Gastroesophageal sphincter (tissue), 4 donors: ENCODE measurements at regions not wholly inside any gene's neighbourhood (a gene's known extent, or its start where the extent isn't known, plus 50 kb on each side); places are given as distances from the start of the nearest gene placed in this dataset.

Experiments
- ATAC-seq: fragments of 150-250 bp; one replicate; pipeline ENCODE4 v1.9.1; 2016; ENCODE audit warnings: mild to moderate bottlenecking, moderate library complexity
- H3K27ac ChIP-seq, 4 donors: fragments of 200-600 bp; sonication (generic) in 3 of 4; 1 replicate in 3 of 4; 2 replicates in 1 of 4; pipeline ENCODE4 v1.5.1; 2016 to 2019
- H3K27me3 ChIP-seq: fragments of 200-600 bp; sonication (generic); one replicate; pipeline ENCODE4 v1.5.1; 2019
- H3K36me3 ChIP-seq, 2 donors: fragments of 200-600 bp; sonication (generic); one replicate each; pipeline ENCODE4 v1.5.1; 2019; ENCODE audit warnings: control low read depth in 1 of 2
- H3K4me1 ChIP-seq, 3 donors: fragments of 200-600 bp; sonication (generic); 1 replicate in 2 of 3; 2 replicates in 1 of 3; pipeline ENCODE4 v1.5.1; 2016 to 2019; ENCODE audit warnings: control low read depth in 2 of 3
- H3K4me3 ChIP-seq, 2 donors: fragments of 200-600 bp; sonication (generic); one replicate each; pipeline ENCODE4 v1.5.1; 2019; ENCODE audit warnings: mild to moderate bottlenecking in 1 of 2, moderate library complexity in 1 of 2
- H3K9me3 ChIP-seq, 3 donors: fragments of 200-600 bp; sonication (generic); one replicate each; pipeline ENCODE4 v1.5.1; 2017 to 2019; ENCODE audit warnings: control low read depth in 2 of 3
- CTCF ChIP-seq, 4 experiments: fragments of 200-600 bp in 2 of 4; fragments of 450-650 bp in 2 of 4; sonication (generic) in 1 of 4; IDR thresholded peaks; one replicate each; pipeline ENCODE4 v1.5.1; 2017 to 2019; ENCODE audit warnings: antibody characterized with exemption in 4 of 4, mild to moderate bottlenecking in 2 of 4, moderate library complexity in 2 of 4
- EP300 ChIP-seq: sonication (generic); formaldehyde crosslinking; IDR thresholded peaks from one replicate; pipeline ENCODE4 v1.6.1; 2017; ENCODE audit warnings: antibody characterized with exemption, mild to moderate bottlenecking
- POLR2A ChIP-seq, 2 donors: fragments of 450-650 bp; IDR thresholded peaks; one replicate each; pipeline ENCODE4 v1.6.1; 2017; ENCODE audit warnings: antibody characterized with exemption in 2 of 2, mild to moderate bottlenecking in 2 of 2, moderate library complexity in 1 of 2
- POLR2AphosphoS5 ChIP-seq: sonication (generic); formaldehyde crosslinking; IDR thresholded peaks from one replicate; pipeline ENCODE4 v1.6.1; 2017; ENCODE audit warnings: antibody characterized with exemption
- whole genome bisulfite sequencing, 2 donors: methylation state at CpG; one replicate each; pipeline ENCODE4 v1.1.5; 2018; ENCODE audit warnings: low coverage in 1 of 2; 5-methylcytosine and 5-hydroxymethylcytosine counted together

- no peaks in the 10 kb centered on the region for H3K36me3 ChIP-seq
- ATAC-seq, result no peak
- H3K27me3 ChIP-seq, result no peaks in the 10 kb centered on the region
- no peak for TF ChIP-seq POLR2A (IDR thresholded peaks at IDR 0.05)
- TF ChIP-seq CTCF (IDR thresholded peaks at IDR 0.05), result no peak
- no peak overlapping the region for H3K4me3 ChIP-seq
- WGBS, 2 donors, result 84 to 94% methylated on average over 7 of the region's 7 CpGs
- H3K9me3 ChIP-seq, result no peaks in the 10 kb centered on the region
- no peak overlapping the region for H3K27ac ChIP-seq
- H3K4me1 ChIP-seq, result no peaks in the 10 kb centered on the region
Measured at GRCh38 chr16:63018581-63019223, 982.5 kb upstream of the CDH8 start.

- H3K9me3 ChIP-seq, result no peaks in the 10 kb centered on the region
- no peaks in the 10 kb centered on the region for H3K36me3 ChIP-seq
- no peak overlapping the region for H3K4me3 ChIP-seq
- TF ChIP-seq POLR2A (IDR thresholded peaks at IDR 0.05) (no peak), EP300 (no peak), CTCF (IDR thresholded peaks at IDR 0.05) (no peak), POLR2AphosphoS5 (no peak)
- no peaks in the 10 kb centered on the region for H3K27me3 ChIP-seq
- H3K27ac ChIP-seq, result no peak overlapping the region
- H3K4me1 ChIP-seq, result no peaks in the 10 kb centered on the region
- no peak for ATAC-seq
Measured at GRCh38 chr16:63008688-63009087, 972.5 kb upstream of the CDH8 start.

DNA sequence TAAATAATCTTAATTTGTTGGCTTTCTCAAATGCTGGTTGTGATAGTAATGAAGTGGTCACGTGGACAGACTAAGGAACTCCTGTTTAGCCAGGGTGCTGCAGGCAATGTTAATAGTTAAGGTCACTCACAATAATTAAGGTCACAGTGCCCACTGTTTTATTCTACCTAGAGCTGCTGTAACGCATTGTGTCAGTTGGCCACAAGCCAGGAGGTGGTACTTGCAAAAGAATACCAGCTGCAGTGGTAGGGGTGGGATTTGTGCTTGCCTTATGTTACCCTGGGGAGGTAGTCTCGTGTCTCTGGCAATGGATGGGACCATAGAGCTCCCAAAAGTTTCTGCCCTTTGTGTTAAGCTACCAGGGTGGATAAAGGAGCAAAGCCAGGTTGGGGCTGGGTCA, 969.1 kb upstream of the CDH8 start:
- H3K4me1 ChIP-seq, result no peaks in the 10 kb centered on the region
- no peak overlapping the region for H3K27ac ChIP-seq
- no peaks in the 10 kb centered on the region for H3K9me3 ChIP-seq
- H3K36me3 ChIP-seq, result no peaks in the 10 kb centered on the region
- ATAC-seq, result no peak
- H3K4me3 ChIP-seq, result no peak overlapping the region
- no peak for TF ChIP-seq CTCF (IDR thresholded peaks at IDR 0.05)
- no peak for TF ChIP-seq POLR2AphosphoS5
- TF ChIP-seq POLR2A (IDR thresholded peaks at IDR 0.05), result no peak
- TF ChIP-seq EP300, result no peak
- WGBS, 2 donors, result 62 to 70% methylated on average over 2 of the region's 3 CpGs
- no peaks in the 10 kb centered on the region for H3K27me3 ChIP-seq

GRCh38 chr16:62989480-62989879, 953.2 kb upstream of the CDH8 start:
- Histone ChIP-seq H3K4me3 (no peak overlapping the region), H3K27me3 (no peaks in the 10 kb centered on the region), H3K4me1 (no peaks in the 10 kb centered on the region), H3K36me3 (no peaks in the 10 kb centered on the region), H3K27ac (no peak overlapping the region), H3K9me3 (no peaks in the 10 kb centered on the region)
- TF ChIP-seq POLR2AphosphoS5, result no peak
- TF ChIP-seq CTCF (IDR thresholded peaks at IDR 0.05), result no peak
- no peak for TF ChIP-seq EP300
- no peak for TF ChIP-seq POLR2A (IDR thresholded peaks at IDR 0.05)
- 25 to 69% methylated on average over 1 of the region's 1 CpG for WGBS, 2 donors
- ATAC-seq, result no peak

- TF ChIP-seq EP300, result no peak
- TF ChIP-seq POLR2AphosphoS5, result no peak
- TF ChIP-seq POLR2A (IDR thresholded peaks at IDR 0.05), result no peak
- no peak for TF ChIP-seq CTCF (IDR thresholded peaks at IDR 0.05)
- WGBS, 2 donors, result 100% methylated on average over 1 of the region's 1 CpG
- Histone ChIP-seq H3K27me3 (no peaks in the 10 kb centered on the region), H3K4me1 (no peaks in the 10 kb centered on the region), H3K4me3 (no peak overlapping the region), H3K27ac (no peak overlapping the region), H3K36me3 (no peaks in the 10 kb centered on the region), H3K9me3 (no peaks in the 10 kb centered on the region)
- ATAC-seq, result no peak
Measured at GRCh38 chr16:62985722-62986121, 949.5 kb upstream of the CDH8 start.
